ENCODE measurements at regions not wholly inside any gene's neighbourhood (a gene's known extent, or its start where the extent isn't known, plus 50 kb on each side); places are given as distances from the start of the nearest gene placed in this dataset.

DNA sequence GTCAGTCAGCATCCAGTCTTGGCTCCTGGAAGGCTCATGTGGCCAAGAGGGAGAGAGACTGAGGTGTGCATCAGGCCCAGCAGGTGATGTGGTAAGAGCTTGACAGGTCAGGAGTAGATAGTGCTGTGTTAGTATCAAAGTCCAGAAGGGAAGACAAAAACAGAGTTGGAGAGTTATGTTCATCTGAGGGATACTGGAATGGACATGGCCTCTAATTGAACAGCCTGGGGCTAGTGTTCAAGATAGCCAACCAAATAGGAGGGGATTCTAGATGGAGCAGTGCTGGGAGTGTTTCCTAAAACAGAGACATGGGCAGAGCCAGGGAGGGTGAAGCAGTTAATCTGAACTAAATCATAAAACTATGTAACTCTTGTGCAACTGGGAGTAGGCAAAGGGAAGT lies 120.7 kb upstream of the MARK1 start:
- H3K4me3 ChIP-seq: no peak overlapping the region
- ATAC-seq (no peak), DNase-seq (no peak)
- H3K4me1 ChIP-seq: peaks cover 0 to 9% of the 10 kb centered on the region in 2 donors
- no peaks in the 10 kb centered on the region for H3K27me3 ChIP-seq
- no peaks in the 10 kb centered on the region for H3K36me3 ChIP-seq
- H3K9me3 ChIP-seq: no peaks in the 10 kb centered on the region
- no peak overlapping the region for H3K27ac ChIP-seq
- in situ Hi-C loops (cut with MboI; ENCODE audit: low sequenced_read_pairs in 4 of 4): no loop called here
- TF ChIP-seq, protein P1, sequence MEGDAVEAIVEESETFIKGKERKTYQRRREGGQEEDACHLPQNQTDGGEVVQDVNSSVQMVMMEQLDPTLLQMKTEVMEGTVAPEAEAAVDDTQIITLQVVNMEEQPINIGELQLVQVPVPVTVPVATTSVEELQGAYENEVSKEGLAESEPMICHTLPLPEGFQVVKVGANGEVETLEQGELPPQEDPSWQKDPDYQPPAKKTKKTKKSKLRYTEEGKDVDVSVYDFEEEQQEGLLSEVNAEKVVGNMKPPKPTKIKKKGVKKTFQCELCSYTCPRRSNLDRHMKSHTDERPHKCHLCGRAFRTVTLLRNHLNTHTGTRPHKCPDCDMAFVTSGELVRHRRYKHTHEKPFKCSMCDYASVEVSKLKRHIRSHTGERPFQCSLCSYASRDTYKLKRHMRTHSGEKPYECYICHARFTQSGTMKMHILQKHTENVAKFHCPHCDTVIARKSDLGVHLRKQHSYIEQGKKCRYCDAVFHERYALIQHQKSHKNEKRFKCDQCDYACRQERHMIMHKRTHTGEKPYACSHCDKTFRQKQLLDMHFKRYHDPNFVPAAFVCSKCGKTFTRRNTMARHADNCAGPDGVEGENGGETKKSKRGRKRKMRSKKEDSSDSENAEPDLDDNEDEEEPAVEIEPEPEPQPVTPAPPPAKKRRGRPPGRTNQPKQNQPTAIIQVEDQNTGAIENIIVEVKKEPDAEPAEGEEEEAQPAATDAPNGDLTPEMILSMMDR (IDR thresholded peaks at IDR 0.05 in 4 of 5, conservative IDR thresholded peaks at IDR 0.05 in 1 of 5): no peak
- no peak for TF ChIP-seq POLR2A (IDR thresholded peaks at IDR 0.05)
- intact Hi-C loops (cut with DNase I; ENCODE audit: low total_unique reads): loop anchor here (2.0 kb wide), 1 partner anchor 54 kb away; no protein-coding TSS in a partner anchor

DNA sequence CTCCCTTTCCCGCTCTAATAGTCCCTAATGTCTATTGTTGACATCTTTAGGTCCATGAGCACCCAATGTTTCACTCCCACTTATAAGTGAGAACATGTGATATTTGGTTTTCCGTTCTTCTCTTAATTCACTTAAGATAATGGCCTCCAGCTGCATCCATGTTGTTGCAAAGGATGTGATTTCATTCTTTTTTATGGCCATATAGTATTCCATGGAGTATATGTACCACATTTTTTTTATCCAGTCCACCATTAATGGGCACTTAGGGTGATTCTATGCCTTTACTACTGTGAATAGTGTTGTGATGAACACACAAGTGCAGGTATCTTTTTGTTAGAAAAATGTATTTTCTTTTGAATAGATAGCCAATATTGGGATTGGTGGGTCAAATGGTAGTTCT lies 126.0 kb upstream of the RAB3GAP2 start:
- H3K4me3 ChIP-seq: no peak overlapping the region
- no peaks in the 10 kb centered on the region for H3K36me3 ChIP-seq
- in situ Hi-C loops (cut with MboI; ENCODE audit: low sequenced_read_pairs in 4 of 4) (no loop called here), intact Hi-C loops (cut with DNase I; ENCODE audit: low total_unique reads) (no loop called here)
- H3K4me1 ChIP-seq: no peaks in the 10 kb centered on the region
- H3K27me3 ChIP-seq: no peaks in the 10 kb centered on the region
- no peak for TF ChIP-seq POLR2A (IDR thresholded peaks at IDR 0.05)
- TF ChIP-seq, protein P1 (IDR thresholded peaks at IDR 0.05 in 4 of 5, conservative IDR thresholded peaks at IDR 0.05 in 1 of 5): no peak
- no peak overlapping the region for H3K27ac ChIP-seq
- no peaks in the 10 kb centered on the region for H3K9me3 ChIP-seq
- DNase-seq (no peak), ATAC-seq (no peak)

DNA sequence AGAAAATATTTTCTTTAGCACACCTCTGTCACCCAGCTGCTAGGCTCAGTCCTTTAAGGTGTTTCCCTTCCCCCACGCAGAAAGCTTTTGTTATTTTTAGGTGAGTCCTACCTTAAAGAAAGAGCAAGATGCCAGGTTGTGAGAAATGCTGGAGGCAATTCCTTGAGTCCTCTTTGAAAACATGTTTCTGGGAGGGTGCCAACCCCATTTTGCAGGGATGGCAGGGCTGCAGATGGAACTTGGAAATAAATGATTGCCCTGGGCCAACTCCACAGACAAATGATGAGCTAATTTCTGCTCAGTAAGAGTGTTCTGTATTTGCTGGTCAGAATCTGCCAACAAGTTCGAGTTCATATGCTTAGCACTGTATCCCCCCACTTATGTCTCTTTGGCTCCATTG lies 119.2 kb upstream of the RAB3GAP2 start:
- H3K9me3 ChIP-seq: no peaks in the 10 kb centered on the region
- in situ Hi-C loops (cut with MboI; ENCODE audit: low sequenced_read_pairs in 4 of 4): no loop called here

DNA sequence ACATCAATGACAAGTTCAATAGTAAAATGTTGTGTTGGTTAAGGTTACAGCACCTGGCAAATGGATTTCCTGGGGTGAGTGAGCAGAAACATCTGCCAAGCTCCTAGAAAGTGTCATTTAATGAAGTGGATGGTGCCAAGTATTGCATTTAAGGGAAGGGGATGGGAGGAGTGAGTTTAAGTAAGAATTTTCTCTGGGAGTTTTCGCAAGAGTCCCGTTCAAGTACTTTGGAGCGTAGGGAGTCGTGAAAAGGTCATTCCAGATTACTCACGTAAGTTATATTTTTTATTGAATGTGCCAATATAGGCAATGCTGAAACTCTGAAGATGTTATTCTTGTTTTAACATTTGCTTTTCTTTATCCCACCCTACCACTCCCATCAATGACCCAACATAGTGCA lies 117.4 kb upstream of the RAB3GAP2 start:
- Histone ChIP-seq H3K27ac (no peak overlapping the region), H3K9me3 (no peaks in the 10 kb centered on the region), H3K4me1 (no peaks in the 10 kb centered on the region), H3K27me3 (no peaks in the 10 kb centered on the region), H3K4me3 (no peak overlapping the region), H3K36me3 (no peaks in the 10 kb centered on the region)
- in situ Hi-C loops (cut with MboI; ENCODE audit: low sequenced_read_pairs in 4 of 4) (no loop called here), intact Hi-C loops (cut with DNase I; ENCODE audit: low total_unique reads) (no loop called here)
- no peak for ATAC-seq
- DNase-seq: no peak
- no peak for TF ChIP-seq POLR2A (IDR thresholded peaks at IDR 0.05)
- TF ChIP-seq, protein P1 (IDR thresholded peaks at IDR 0.05 in 4 of 5, conservative IDR thresholded peaks at IDR 0.05 in 1 of 5): no peak

More for the DNA sequence above, 119.2 kb upstream of the RAB3GAP2 start:
- no peaks in the 10 kb centered on the region for H3K4me1 ChIP-seq
- H3K4me3 ChIP-seq: no peak overlapping the region
- ATAC-seq (no peak), DNase-seq (no peak)
- no peaks in the 10 kb centered on the region for H3K27me3 ChIP-seq
- intact Hi-C loops (cut with DNase I; ENCODE audit: low total_unique reads): no loop called here
- no peak overlapping the region for H3K27ac ChIP-seq
- no peaks in the 10 kb centered on the region for H3K36me3 ChIP-seq
- TF ChIP-seq, protein P1 (IDR thresholded peaks at IDR 0.05 in 4 of 5, conservative IDR thresholded peaks at IDR 0.05 in 1 of 5): no peak
- TF ChIP-seq POLR2A (IDR thresholded peaks at IDR 0.05): no peak

DNA sequence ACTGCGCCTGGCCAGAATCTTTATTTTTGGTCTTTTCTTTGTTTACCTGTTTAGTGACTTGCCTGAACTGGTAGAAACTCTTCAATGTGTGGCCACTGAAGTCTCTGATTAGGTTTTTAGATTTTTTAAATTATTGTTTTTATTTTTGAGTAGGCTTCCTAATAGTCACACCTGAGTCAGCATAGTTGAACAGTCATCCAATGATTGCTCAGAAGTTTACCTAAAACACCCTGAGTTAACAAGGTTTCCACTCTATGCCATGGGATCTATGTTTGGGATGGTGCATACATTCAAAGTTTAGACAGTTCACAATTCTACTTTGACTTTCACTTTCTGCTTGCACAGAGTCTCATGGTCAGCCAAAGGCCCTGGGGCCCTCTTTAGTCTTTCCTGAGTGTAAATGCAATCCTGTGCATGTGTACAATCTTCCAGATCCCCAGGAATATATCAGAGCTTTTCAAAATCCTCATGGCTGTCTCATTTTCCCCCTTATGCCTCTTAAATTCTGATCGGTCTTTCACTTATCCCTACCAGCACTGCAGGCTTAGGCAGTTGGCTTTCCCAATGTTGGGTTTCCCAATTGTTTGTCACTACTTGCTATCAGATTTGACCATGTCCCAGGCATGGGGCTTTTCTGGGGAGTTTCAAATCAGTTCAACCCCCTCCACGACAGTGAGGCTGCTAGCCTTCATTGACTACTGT lies 114.4 kb upstream of the RAB3GAP2 start:
- DNase-seq (no peak), ATAC-seq (no peak)
- Histone ChIP-seq H3K27me3 (no peaks in the 10 kb centered on the region), H3K4me3 (no peak overlapping the region), H3K27ac (no peak overlapping the region), H3K36me3 (no peaks in the 10 kb centered on the region), H3K9me3 (no peaks in the 10 kb centered on the region), H3K4me1 (no peaks in the 10 kb centered on the region)
- intact Hi-C loops (cut with DNase I; ENCODE audit: low total_unique reads) (no loop called here), in situ Hi-C loops (cut with MboI; ENCODE audit: low sequenced_read_pairs in 4 of 4) (no loop called here)
- no peak for TF ChIP-seq POLR2A (IDR thresholded peaks at IDR 0.05)
- TF ChIP-seq, protein P1 (IDR thresholded peaks at IDR 0.05 in 4 of 5, conservative IDR thresholded peaks at IDR 0.05 in 1 of 5): no peak

All from gastrocnemius medialis (tissue), 4 donors.